ENCODE measurements at regions not wholly inside any gene's neighbourhood (a gene's known extent, or its start where the extent isn't known, plus 50 kb on each side); places are given as distances from the start of the nearest gene placed in this dataset.

DNA sequence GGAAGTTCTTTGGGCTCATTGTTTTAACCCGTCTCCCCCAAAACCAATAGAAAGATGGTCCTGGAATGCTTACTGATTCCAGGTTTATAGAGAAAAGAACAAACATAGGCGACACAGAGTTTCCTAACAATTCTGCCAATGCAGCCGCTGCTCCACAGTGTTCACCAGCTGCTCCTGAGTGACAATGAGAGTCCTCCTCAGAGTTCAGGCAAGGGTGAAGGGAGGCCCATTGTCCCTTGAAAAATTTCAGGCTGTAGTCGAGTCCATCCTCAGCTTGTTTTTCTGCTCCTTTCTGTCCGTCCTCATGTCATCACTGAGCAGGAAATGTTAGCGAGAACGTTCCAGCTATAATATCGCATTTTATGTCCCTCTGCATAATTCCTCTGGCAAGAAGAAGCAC is 537.6 kb downstream of the TCERG1L start:
- H3K4me3 Mint-ChIP-seq, result no peak overlapping the region
- CTCF ChIA-PET, result no interaction called here
- H3K27ac Mint-ChIP-seq, result no peak overlapping the region
- H3K9me3 Mint-ChIP-seq, result peaks cover 6% of the 10 kb centered on the region
- peak; percentile 17 for DNase-seq
- peaks cover 9% of the 10 kb centered on the region for H3K27me3 Mint-ChIP-seq
- H3K36me3 Mint-ChIP-seq, result no peaks in the 10 kb centered on the region
- H3K4me1 Mint-ChIP-seq, result no peaks in the 10 kb centered on the region

- Mint-ChIP-seq H3K4me3 (no peak overlapping the region), H3K4me1 (no peaks in the 10 kb centered on the region), H3K9me3 (peaks cover 1% of the 10 kb centered on the region), H3K27me3 (peaks cover 9% of the 10 kb centered on the region), H3K36me3 (no peaks in the 10 kb centered on the region), H3K27ac (no peak overlapping the region)
- CTCF ChIA-PET, result no interaction called here
- no peak for DNase-seq
Measured at GRCh38 chr10:130774871-130775270, 536.6 kb downstream of the TCERG1L start.

GRCh38 chr10:130775311-130775710 is 536.2 kb downstream of the TCERG1L start:
- H3K27me3 Mint-ChIP-seq, result peaks cover 9% of the 10 kb centered on the region
- DNase-seq, result no peak
- H3K27ac Mint-ChIP-seq, result no peak overlapping the region
- peaks cover 1% of the 10 kb centered on the region for H3K9me3 Mint-ChIP-seq
- H3K4me1 Mint-ChIP-seq, result no peaks in the 10 kb centered on the region
- H3K36me3 Mint-ChIP-seq, result no peaks in the 10 kb centered on the region
- H3K4me3 Mint-ChIP-seq, result no peak overlapping the region
- CTCF ChIA-PET, result no interaction called here

GRCh38 chr10:130776724-130777123 is 534.8 kb downstream of the TCERG1L start:
- Mint-ChIP-seq H3K27ac (no peak overlapping the region), H3K36me3 (no peaks in the 10 kb centered on the region), H3K9me3 (no peaks in the 10 kb centered on the region), H3K27me3 (peaks cover 9% of the 10 kb centered on the region), H3K4me1 (no peaks in the 10 kb centered on the region), H3K4me3 (no peak overlapping the region)
- DNase-seq, result no peak
- CTCF ChIA-PET, result no interaction called here

DNA sequence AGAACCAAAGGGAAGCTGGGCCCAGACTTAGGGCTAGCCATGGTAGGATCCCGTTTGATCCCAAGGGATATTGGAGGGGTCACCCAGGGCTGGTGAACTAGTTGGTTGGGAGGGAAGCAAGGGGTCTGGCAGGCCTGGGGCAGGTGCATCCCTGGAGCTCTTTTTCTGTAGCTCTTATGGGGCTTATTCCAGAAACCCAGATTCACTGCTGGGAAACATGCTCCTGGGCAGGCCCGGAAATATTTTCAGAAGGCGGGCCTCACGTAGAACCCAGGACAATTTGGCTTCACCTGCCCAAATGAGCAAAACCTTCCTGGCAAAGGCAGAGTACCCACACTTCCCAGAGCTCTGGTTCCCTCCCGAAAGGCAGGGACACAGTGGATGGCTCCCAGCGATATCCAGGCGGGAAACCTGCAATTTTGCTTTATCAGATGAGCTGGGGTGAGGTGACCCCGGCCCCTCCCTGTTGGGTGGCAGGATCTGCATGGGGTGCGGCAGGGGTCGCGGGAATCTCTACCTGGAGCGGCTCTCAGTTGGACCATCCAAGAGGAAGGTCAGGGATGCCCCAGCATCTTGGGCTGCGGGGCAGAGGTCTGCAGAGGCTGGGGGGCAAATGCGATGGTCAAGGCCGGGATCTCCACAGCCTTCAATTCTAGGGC is 533.9 kb downstream of the TCERG1L start:
- Mint-ChIP-seq H3K4me1 (no peaks in the 10 kb centered on the region), H3K36me3 (no peaks in the 10 kb centered on the region), H3K27ac (no peak overlapping the region), H3K9me3 (no peaks in the 10 kb centered on the region), H3K27me3 (peaks cover 9% of the 10 kb centered on the region), H3K4me3 (no peak overlapping the region)
- CTCF ChIA-PET, result no interaction called here
- peak; percentile 5 for DNase-seq

DNA sequence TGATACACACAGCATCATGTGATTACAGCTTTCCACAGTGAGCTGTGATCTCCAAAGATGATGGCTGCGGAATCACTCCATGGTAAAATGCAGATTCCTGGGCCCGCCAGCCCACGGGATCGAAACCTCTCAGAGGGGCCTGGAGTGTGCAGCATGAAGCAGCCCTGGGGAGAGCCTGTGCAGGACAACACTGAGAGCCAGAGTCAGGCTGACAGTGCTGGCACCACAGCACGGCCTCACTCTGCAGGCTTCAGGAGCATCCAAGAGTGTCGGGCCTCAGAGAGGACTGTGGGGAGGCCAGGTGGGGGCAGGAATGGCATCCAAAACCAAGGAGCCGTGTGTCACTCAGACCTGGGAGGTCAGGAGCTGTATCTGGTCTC is 533.4 kb downstream of the TCERG1L start:
- Mint-ChIP-seq H3K9me3 (no peaks in the 10 kb centered on the region), H3K4me1 (no peaks in the 10 kb centered on the region), H3K4me3 (no peak overlapping the region), H3K36me3 (no peaks in the 10 kb centered on the region), H3K27me3 (peaks cover 9% of the 10 kb centered on the region), H3K27ac (no peak overlapping the region)
- CTCF ChIA-PET, result no interaction called here
- no peak for DNase-seq

- Mint-ChIP-seq H3K4me3 (no peak overlapping the region), H3K27ac (no peak overlapping the region)
Measured at GRCh38 chr10:130780763-130781162, 530.8 kb downstream of the TCERG1L start.

GRCh38 chr10:130781206-130781605 is 530.3 kb downstream of the TCERG1L start:
- no peak overlapping the region for H3K4me3 Mint-ChIP-seq
- no peak overlapping the region for H3K27ac Mint-ChIP-seq
- no peaks in the 10 kb centered on the region for H3K27me3 Mint-ChIP-seq
- no peaks in the 10 kb centered on the region for H3K9me3 Mint-ChIP-seq
- CTCF ChIA-PET, result no interaction called here
- H3K4me1 Mint-ChIP-seq, result no peaks in the 10 kb centered on the region
- no peaks in the 10 kb centered on the region for H3K36me3 Mint-ChIP-seq
- no peak for DNase-seq

More at GRCh38 chr10:130780763-130781162, 530.8 kb downstream of the TCERG1L start:
- Mint-ChIP-seq H3K9me3 (no peaks in the 10 kb centered on the region), H3K36me3 (no peaks in the 10 kb centered on the region), H3K27me3 (no peaks in the 10 kb centered on the region), H3K4me1 (no peaks in the 10 kb centered on the region)
- CTCF ChIA-PET, result no interaction called here
- DNase-seq, result no peak

- CTCF ChIA-PET, result no interaction called here
- H3K27me3 Mint-ChIP-seq, result no peaks in the 10 kb centered on the region
- H3K4me1 Mint-ChIP-seq, result no peaks in the 10 kb centered on the region
- no peak overlapping the region for H3K4me3 Mint-ChIP-seq
- H3K36me3 Mint-ChIP-seq, result no peaks in the 10 kb centered on the region
- no peaks in the 10 kb centered on the region for H3K9me3 Mint-ChIP-seq
- no peak overlapping the region for H3K27ac Mint-ChIP-seq
- no peak for DNase-seq
Measured at GRCh38 chr10:130781623-130782022, 529.9 kb downstream of the TCERG1L start.

GRCh38 chr10:130782467-130782866 is 529.1 kb downstream of the TCERG1L start:
- CTCF ChIA-PET, result no interaction called here

DNA sequence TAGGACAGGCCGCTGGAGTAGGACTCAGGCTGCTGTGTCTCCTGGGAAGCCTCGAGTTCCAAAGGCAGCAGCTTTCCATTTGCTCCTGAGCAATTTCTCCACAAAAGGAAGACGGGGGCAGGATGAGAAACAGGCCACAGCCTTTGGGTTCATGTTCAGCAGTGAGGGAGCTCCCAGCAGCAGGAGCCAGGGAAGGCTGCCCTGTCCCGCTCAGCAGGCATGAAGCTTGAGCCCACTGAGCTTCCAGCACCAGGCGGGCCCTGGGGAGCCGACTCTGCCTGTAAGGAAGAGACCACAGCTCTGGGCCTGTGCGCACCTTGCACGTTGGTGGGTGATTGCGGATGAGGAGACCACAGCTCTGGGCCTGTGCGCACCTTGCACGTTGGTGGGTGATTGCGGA is 527.2 kb downstream of the TCERG1L start:
- Mint-ChIP-seq H3K27me3 (no peaks in the 10 kb centered on the region), H3K4me1 (no peaks in the 10 kb centered on the region), H3K9me3 (no peaks in the 10 kb centered on the region), H3K36me3 (no peaks in the 10 kb centered on the region), H3K4me3 (no peak overlapping the region), H3K27ac (no peak overlapping the region)
- CTCF ChIA-PET, result no interaction called here
- no peak for DNase-seq

More at GRCh38 chr10:130782467-130782866, 529.1 kb downstream of the TCERG1L start:
- Mint-ChIP-seq H3K4me1 (no peaks in the 10 kb centered on the region), H3K4me3 (no peak overlapping the region), H3K36me3 (no peaks in the 10 kb centered on the region), H3K9me3 (no peaks in the 10 kb centered on the region), H3K27ac (no peak overlapping the region), H3K27me3 (no peaks in the 10 kb centered on the region)
- no peak for DNase-seq

GRCh38 chr10:130786365-130786966 is 525.1 kb downstream of the TCERG1L start:
- H3K27ac Mint-ChIP-seq, result no peak overlapping the region
- CTCF ChIA-PET, result no interaction called here
- H3K9me3 Mint-ChIP-seq, result no peaks in the 10 kb centered on the region
- no peaks in the 10 kb centered on the region for H3K36me3 Mint-ChIP-seq
- no peak for DNase-seq
- no peaks in the 10 kb centered on the region for H3K27me3 Mint-ChIP-seq
- no peaks in the 10 kb centered on the region for H3K4me1 Mint-ChIP-seq
- no peak overlapping the region for H3K4me3 Mint-ChIP-seq

DNA sequence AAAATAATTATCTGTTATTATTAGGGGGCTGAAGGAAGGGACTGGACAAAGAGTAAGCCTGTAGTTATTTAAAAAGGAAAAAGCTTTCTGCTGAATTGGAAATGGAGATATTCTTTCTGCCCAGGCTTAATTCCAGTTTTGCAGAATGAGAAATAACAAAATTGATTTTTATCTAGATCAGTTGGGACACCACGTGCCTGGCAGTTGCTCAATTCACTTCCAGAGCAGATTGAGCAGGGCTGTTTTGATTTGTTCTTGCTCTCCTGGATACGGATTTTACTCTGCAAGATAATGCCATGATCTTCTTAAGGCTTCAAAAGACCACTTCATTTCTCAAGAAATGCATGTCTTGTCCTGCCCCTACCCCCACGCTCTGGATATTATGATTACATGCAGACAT is 524.3 kb downstream of the TCERG1L start:
- no peak for DNase-seq
- Mint-ChIP-seq H3K36me3 (no peaks in the 10 kb centered on the region), H3K27me3 (no peaks in the 10 kb centered on the region), H3K4me1 (no peaks in the 10 kb centered on the region), H3K27ac (no peak overlapping the region), H3K9me3 (peaks cover 3% of the 10 kb centered on the region), H3K4me3 (no peak overlapping the region)
- CTCF ChIA-PET, result no interaction called here

DNA sequence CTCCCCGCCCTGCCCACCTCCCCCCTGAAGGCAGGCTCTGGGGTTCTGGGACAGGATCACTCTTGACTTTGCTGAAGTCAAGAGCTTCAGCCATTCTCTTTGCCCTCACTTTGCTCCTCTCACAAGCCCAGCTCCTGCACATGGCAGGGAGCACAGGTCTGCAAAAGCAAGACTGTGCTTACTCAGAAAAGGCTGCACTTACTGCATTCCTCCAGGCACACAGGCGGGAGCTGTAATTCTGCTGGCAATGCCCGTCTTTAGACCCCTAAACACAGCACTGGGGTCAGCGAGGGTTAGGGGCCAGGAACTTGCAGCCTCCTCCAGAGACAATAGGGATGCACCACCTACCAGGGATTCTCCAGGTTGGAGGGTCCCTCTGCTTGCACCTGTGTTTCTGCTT is 523.7 kb downstream of the TCERG1L start:
- H3K36me3 Mint-ChIP-seq, result no peaks in the 10 kb centered on the region
- CTCF ChIA-PET, result no interaction called here
- no peaks in the 10 kb centered on the region for H3K4me1 Mint-ChIP-seq
- DNase-seq, result no peak
- peaks cover 4% of the 10 kb centered on the region for H3K9me3 Mint-ChIP-seq
- no peaks in the 10 kb centered on the region for H3K27me3 Mint-ChIP-seq
- no peak overlapping the region for H3K27ac Mint-ChIP-seq
- no peak overlapping the region for H3K4me3 Mint-ChIP-seq

DNA sequence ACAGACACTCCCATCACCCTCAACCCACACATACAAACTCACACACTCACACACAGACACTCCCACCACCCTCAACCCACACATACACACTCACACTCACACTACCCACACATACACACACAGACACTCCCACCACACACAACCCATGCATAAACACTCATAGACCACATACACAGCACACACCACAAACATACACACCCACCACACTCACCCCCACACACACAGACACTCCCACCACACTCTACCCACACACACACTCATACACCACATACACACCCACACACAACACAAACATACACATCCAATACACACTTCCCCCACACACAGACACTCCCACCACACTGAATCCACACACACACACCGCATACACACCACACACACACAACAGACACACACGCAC is 521.2 kb downstream of the TCERG1L start:
- Mint-ChIP-seq H3K27ac (no peak overlapping the region), H3K27me3 (no peaks in the 10 kb centered on the region), H3K4me3 (no peak overlapping the region), H3K9me3 (peaks cover 9% of the 10 kb centered on the region), H3K4me1 (no peaks in the 10 kb centered on the region), H3K36me3 (no peaks in the 10 kb centered on the region)
- CTCF ChIA-PET, result no interaction called here
- no peak for DNase-seq

All from activated naive CD4-positive, alpha-beta T cell treated with anti-CD3 and anti-CD28 coated beads, Interleukin-2, amount 10 ng/mL, durations not matched to agents 7 days and 5 days (primary cell).